ENCODE measurements at regions not wholly inside any gene's neighbourhood (a gene's known extent, or its start where the extent isn't known, plus 50 kb on each side); places are given as distances from the start of the nearest gene placed in this dataset.
A peak's percentile ranks its signal among the peaks of the same experiment; 100 is the strongest.
"Not testable (repeated sequence)": the region's sequence is repeated elsewhere in the genome, so short reads cannot be mapped to it uniquely, and the experiment has no call there.

GRCh38 chr9:85818971-85819370 is 77.2 kb upstream of the AGTPBP1 start:
- H3K36me3 ChIP-seq, result peaks cover 0 to 47% (median 15%) of the 10 kb centered on the region in 9 donors
- TF ChIP-seq CTCF (IDR thresholded peaks at IDR 0.05), result peak in 10 of 12 donors; percentile 24 to 60 (median 45)
- WGBS, 4 donors, result 9 to 17% (median 13%) methylated on average over 2 of the region's 2 CpGs
- peaks cover 0 to 10% (median 0%) of the 10 kb centered on the region in 12 donors for H3K4me1 ChIP-seq
- H3K9me3 ChIP-seq; H3K27me3 ChIP-seq; H3K27ac ChIP-seq; H3K4me3 ChIP-seq; intact Hi-C loops (cut with DNase I); DNase-seq: not testable (repeated sequence)
- ATAC-seq, result peak in 1 of 4 donors; percentile 60

DNA sequence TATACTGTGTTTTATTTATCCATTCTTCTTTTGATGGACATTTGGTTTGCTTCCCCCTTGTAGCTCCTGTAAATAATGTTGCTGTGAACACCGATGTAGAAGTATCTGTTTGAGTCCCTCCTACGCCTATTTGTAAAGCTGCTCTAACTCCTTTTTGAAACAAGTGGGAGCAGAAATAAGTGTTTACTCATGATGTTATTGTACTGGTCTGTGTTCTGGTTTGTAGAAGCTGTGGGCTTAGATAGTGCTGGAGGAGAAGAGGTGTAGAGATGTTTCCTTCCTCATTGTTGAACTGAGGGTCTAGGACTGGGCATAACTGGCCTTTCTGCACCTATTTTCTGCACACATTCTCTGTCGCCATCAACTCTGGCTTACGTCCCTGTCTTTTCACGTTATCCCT is 78.8 kb upstream of the AGTPBP1 start:
- H3K4me3 ChIP-seq; ATAC-seq; H3K27me3 ChIP-seq; H3K9me3 ChIP-seq; H3K4me1 ChIP-seq; intact Hi-C loops (cut with DNase I); H3K27ac ChIP-seq; DNase-seq: not testable (repeated sequence)
- H3K36me3 ChIP-seq, result peaks cover 0 to 56% (median 19%) of the 10 kb centered on the region in 9 donors
- WGBS, 4 donors, result 61 to 67% (median 63%) methylated on average over 4 to 5 of the region's 5 CpGs

GRCh38 chr9:85824949-85825348 is 83.2 kb upstream of the AGTPBP1 start:
- DNase-seq; ATAC-seq; H3K27me3 ChIP-seq; H3K4me1 ChIP-seq; H3K27ac ChIP-seq; H3K9me3 ChIP-seq; H3K4me3 ChIP-seq; intact Hi-C loops (cut with DNase I): not testable (repeated sequence)
- peaks cover 0 to 45% (median 15%) of the 10 kb centered on the region in 9 donors for H3K36me3 ChIP-seq
- 71 to 84% (median 82%) methylated on average over 1 of the region's 1 CpG for WGBS, 4 donors
- peak in 2 of 12 donors; percentile 5 to 25 for TF ChIP-seq CTCF (IDR thresholded peaks at IDR 0.05)

- WGBS, 4 donors, result 96 to 100% (median 99%) methylated on average over 1 of the region's 1 CpG
- H3K9me3 ChIP-seq; ATAC-seq; intact Hi-C loops (cut with DNase I); H3K4me3 ChIP-seq; DNase-seq; H3K27me3 ChIP-seq; H3K27ac ChIP-seq; H3K4me1 ChIP-seq: not testable (repeated sequence)
- peaks cover 0 to 63% (median 8%) of the 10 kb centered on the region in 9 donors for H3K36me3 ChIP-seq
These were observed 92.8 kb upstream of the AGTPBP1 start for GRCh38 chr9:85834591-85834990.

DNA sequence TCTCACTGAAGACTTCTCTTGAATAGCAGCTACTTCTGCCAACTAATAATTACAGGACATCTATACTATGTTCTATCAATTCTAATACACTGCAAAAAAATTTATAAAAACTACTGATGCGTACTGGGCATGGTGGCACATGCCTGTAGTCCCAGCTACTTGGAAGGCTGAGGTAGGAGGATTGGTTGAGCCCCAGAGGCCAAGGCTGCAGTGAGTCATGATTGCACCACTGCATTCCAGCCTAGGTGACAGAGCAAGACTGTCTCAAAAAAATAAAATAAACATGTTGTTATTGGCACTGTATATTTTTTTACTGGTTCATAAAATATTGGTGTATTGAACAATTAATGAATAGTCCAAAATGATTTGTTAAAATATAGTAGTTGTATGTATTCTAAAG is 97.0 kb upstream of the NAA35 start:
- not testable (repeated sequence) for ATAC-seq
- 97 to 100% (median 99%) methylated on average over 1 of the region's 1 CpG for WGBS, 4 donors

DNA sequence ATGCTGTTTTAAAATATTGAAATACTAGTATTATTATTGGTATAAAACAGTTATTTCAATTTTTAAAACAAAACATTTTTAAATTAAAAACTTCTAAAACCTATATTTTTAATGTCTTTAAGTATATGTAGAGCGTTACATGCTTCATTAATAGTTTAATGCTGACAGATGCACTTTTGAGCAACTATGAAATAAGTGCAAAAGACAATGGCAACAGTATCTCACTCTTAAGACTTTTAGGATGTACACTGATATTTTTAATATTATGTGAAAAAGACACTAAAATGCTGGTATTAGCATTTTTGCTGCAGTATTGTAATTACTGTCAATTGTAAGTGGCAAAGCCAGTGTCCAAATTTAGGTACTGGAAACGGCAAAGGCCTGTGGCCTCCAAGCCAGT is 93.2 kb upstream of the NAA35 start:
- 80 to 93% (median 92%) methylated on average over 2 of the region's 2 CpGs for WGBS, 4 donors
- H3K4me3 ChIP-seq; H3K27me3 ChIP-seq; H3K9me3 ChIP-seq; DNase-seq; intact Hi-C loops (cut with DNase I); ATAC-seq; H3K27ac ChIP-seq; H3K4me1 ChIP-seq: not testable (repeated sequence)
- peaks cover 0 to 72% (median 24%) of the 10 kb centered on the region in 9 donors for H3K36me3 ChIP-seq

More for the DNA sequence above, 97.0 kb upstream of the NAA35 start:
- H3K36me3 ChIP-seq, result peaks cover 0 to 88% (median 47%) of the 10 kb centered on the region in 9 donors
- intact Hi-C loops (cut with DNase I), result loop anchor here in 1 of 10 donors (5.0 kb wide), 1 partner anchor 1957 kb away; no protein-coding TSS in a partner anchor
- DNase-seq, H3K9me3 ChIP-seq, H3K4me3 ChIP-seq, H3K27me3 ChIP-seq, H3K4me1 ChIP-seq, H3K27ac ChIP-seq: not testable (repeated sequence)
